Activated CD4-positive, alpha-beta T cell treated with anti-CD3 and anti-CD28 coated beads, Interleukin-10, Interleukin-2, amounts not matched to agents 100 ng/mL and 50 ng/mL, durations not matched to agents 16 hours and 8 hours (primary cell): ENCODE measurements at regions not wholly inside any gene's neighbourhood (a gene's known extent, or its start where the extent isn't known, plus 50 kb on each side); places are given as distances from the start of the nearest gene placed in this dataset.
"Not testable (repeated sequence)": the region's sequence is repeated elsewhere in the genome, so short reads cannot be mapped to it uniquely, and the experiment has no call there.

Experiments used
- DNase-seq: peaks from one replicate; pipeline ENCODE4 v3.0.0-alpha.2; 2020

DNA sequence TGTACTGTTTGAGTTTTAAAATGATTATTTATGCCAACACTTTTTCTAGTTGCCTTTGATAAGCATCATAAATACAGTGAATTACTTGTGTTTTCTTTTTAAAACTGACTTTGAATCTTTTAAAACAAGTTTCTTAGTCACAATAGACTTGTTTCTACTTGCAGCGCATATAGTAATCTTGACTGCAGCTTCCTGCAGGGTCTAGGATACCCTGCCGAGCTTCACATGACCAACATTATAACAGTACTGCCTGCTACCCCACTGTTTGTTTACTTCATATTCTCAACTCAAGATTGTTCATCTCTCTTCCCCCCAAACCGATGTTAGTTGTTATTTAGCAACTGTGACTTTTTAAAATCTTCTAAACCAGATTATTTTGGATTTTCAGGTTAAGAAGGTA lies 751.3 kb upstream of the NEGR1 start:
- DNase-seq, result no peak

GRCh38 chr1:73029571-73029970 lies 747.2 kb upstream of the NEGR1 start:
- DNase-seq, result no peak

- DNase-seq, result no peak
Measured at GRCh38 chr1:73026114-73026513, 743.8 kb upstream of the NEGR1 start.

GRCh38 chr1:73009938-73010337 lies 727.6 kb upstream of the NEGR1 start:
- DNase-seq, result no peak

- DNase-seq, result no peak
Measured at GRCh38 chr1:73009311-73009710, 727.0 kb upstream of the NEGR1 start.

- DNase-seq, result no peak
Measured at GRCh38 chr1:72997624-72998023, 715.3 kb upstream of the NEGR1 start.

DNA sequence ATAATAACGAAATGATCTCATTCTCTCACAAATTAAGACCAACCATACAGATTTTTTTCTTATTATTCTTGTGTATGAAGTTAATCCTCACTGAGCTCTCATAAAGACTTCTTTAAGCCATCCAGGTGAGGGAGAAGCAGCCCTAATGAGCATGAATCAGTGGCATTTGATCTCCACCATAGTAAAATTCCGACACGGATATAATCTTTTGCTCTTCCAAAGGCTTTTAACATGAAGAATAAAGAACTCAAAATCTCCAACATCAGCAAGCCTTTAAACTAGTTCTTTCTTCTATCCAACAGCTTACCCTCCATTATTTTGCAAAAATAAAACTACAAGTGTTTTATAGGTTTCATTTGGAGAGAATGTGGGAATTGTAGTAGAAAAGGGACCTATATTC lies 714.7 kb upstream of the NEGR1 start:
- DNase-seq, result no peak

DNA sequence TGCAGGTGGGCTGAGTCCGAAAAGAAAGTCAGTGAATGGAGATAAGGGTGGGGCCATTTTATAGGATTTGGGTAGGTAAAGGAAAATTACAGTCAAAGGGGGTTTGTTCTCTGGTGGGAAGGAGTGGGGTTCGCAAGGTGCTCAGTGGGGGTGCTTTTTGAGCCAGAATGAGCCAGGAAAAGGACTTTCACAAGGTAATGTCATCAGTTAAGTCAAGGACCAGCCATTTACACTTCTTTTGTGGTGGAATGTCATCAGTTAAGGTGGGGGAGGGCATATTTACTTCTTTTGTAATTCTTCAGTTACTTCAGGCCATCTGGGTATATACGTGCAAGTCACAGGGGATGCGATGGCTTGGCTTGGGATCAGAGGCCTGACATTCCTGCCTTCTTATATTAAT lies 705.5 kb upstream of the NEGR1 start:
- not testable (repeated sequence) for DNase-seq

GRCh38 chr1:72986591-72987290 lies 704.4 kb upstream of the NEGR1 start:
- no peak for DNase-seq

DNA sequence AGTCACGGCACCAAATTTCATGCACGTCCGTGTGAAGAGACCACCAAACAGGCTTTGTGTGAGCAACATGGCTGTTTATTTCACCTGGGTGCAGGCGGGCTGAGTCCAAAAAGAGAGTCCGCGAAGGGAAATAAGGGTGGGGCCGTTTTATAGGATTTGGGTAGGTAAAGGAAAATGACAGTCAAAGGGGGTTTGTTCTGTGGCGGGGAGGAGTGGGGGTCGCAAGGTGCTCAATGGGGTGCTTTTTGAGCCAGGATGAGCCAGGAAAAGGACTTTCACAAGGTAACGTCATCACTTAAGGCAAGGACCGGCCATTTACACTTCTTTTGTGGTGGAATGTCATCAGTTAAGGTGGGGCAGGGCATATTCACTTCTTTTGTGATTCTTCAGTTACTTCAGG lies 702.7 kb upstream of the NEGR1 start:
- DNase-seq, result not testable (repeated sequence)

GRCh38 chr1:72983011-72983410 lies 700.7 kb upstream of the NEGR1 start:
- DNase-seq, result not testable (repeated sequence)

DNA sequence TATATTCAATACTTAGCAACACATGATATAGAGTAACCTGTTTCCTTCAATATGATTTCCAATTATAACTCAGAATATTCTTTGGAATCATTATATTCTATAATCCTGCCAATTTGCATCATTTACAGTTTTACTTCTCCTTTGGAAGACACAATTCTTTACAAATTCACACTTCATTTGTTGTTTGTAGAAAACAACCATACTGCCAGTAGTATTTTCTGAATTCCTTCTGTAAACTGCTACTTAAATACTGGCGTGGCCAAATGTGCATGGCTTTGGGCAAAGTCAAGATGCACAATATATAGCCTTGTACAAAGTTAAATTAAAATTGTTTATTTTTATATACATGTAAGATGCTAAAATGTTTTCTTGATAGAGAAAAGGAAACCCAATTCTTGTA lies 687.1 kb upstream of the NEGR1 start:
- DNase-seq, result no peak

DNA sequence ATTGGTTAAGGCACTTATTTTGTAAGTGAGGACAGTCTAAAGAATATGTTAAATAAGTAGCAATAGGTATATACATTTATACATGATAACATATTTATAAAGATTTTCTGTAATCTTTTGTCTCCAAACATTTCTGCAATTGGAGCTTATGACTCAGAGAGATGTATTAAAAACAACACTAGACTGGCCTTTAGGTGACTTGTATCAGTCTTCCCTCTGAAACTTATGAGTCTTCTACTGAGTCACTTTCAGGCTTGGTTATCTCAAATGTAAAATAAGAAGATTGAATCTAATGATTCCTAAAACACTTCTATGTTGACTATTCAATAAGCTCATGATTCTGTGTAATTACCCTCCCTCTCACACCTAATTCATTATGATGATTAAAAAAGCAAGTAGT lies 672.6 kb upstream of the NEGR1 start:
- DNase-seq, result no peak

GRCh38 chr1:72950900-72951299 lies 668.6 kb upstream of the NEGR1 start:
- not testable (repeated sequence) for DNase-seq

- DNase-seq, result no peak
Measured at GRCh38 chr1:72946903-72947499, 664.7 kb upstream of the NEGR1 start.

DNA sequence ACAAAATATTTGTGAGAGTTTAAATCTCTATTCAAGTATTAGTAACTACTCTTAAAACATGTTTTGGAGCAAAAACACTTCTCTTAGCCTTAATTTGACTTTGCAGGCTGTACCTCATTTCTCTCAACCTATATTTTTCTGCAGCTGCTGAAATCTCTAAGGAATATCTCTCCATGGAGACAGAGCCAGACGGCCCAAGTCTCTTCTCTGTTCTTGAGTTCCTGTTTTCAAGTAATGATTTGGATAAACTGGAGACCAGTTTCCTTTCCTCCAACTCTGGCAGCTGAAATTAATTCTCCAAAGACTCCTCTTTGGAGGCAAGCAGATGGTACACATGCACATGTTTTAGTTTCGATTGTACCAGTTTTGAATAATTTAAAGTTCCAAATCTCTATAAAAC lies 659.7 kb upstream of the NEGR1 start:
- no peak for DNase-seq

DNA sequence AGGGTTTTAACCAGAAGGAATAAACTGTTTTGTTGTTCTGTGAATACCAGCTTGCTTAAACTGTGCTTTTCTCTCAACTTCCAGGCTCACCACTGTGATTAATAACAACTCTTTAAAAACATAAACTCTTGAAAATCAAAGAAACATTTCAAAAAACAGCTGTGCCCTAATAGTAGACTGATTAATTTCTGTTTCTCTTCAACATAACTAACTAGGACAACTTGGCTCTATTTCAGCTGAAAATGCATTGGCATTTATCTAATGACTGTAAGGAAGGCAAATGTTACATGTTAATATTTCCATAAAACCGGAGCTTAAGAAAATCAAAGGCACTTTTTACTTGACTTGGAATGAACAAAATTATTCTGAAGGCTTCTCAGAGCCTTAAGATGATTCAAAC lies 656.1 kb upstream of the NEGR1 start:
- DNase-seq, result no peak

GRCh38 chr1:72937905-72938304 lies 655.6 kb upstream of the NEGR1 start:
- no peak for DNase-seq

DNA sequence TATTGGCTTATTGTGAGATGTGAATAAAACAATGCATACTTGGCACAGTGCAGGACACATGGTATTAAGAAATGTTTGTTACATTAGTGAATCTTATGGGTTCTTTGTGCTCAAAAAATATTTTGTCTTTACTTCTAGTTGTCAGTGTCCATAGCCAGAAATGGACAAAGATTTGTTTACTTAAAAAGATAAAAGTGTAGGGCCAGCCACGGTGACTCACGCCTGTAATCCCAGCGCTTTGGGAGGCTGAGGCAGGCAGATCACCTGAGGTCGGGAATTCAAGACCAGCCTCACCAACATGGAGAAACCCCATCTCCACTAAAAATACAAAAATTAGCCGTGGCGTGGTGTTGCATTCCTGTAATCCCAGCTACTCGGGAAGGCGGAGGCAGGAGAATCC lies 654.6 kb upstream of the NEGR1 start:
- DNase-seq, result no peak

- no peak for DNase-seq
Measured at GRCh38 chr1:72936151-72936740, 653.9 kb upstream of the NEGR1 start.

GRCh38 chr1:72932025-72932424 lies 649.7 kb upstream of the NEGR1 start:
- no peak for DNase-seq

- DNase-seq, result no peak
Measured at GRCh38 chr1:72930528-72930927, 648.2 kb upstream of the NEGR1 start.

DNA sequence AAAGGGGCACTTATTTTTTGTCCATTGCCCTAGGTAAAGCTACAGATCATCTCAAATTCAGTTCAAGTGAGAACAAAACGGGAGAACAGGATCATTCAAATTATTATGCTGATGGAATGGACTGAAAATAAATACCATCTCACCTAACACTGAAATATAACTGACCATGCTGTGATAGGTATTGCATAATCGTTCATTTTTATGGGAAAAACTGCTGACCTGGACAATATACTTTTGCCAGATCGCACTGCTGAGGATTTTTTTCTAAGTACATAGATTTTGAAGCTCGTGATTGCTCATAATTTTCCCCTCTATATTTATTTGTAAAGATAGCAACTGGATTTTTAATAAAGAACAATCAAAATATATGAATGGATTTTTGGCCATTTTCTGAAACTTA lies 636.6 kb upstream of the NEGR1 start:
- no peak for DNase-seq

- DNase-seq, result no peak
Measured at GRCh38 chr1:72917920-72918319, 635.6 kb upstream of the NEGR1 start.

DNA sequence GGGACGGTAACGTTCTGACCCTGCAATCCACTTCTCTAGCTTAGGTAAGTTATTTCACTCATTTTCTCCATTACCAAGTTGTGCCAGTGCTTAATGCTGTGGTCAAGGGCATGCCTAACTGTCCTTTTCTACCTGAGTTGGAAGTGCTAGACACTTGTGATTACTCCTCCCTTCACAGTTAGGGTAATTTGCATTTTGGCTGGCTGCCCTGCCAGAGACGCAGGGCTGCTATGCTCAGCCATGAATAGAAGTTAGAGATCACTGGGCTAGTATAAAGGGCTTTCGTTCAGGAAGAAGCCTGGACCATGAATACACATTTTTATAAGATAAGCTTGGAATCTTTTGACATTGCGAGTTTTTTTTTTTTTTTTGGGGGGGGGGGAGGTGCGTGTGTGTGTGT lies 633.2 kb upstream of the NEGR1 start:
- no peak for DNase-seq
